C4-2B (cell line): ENCODE measurements at regions not wholly inside any gene's neighbourhood (a gene's known extent, or its start where the extent isn't known, plus 50 kb on each side); places are given as distances from the start of the nearest gene placed in this dataset.

ENCODE experiments used
- H3K27ac ChIP-seq: fragments of 450-650 bp; 2 replicates; pipeline ENCODE4 v1.5.1; 2017
- CTCF ChIP-seq: fragments of 450-650 bp; conservative IDR thresholded peaks from 2 replicates; pipeline ENCODE4 v1.5.1; 2017; ENCODE audit warnings: mild to moderate bottlenecking
- ZFX ChIP-seq: fragments of 450-650 bp; IDR thresholded peaks from 2 replicates; pipeline ENCODE4 v1.6.1; 2017

GRCh38 chr12:107845980-107846659 is 71.6 kb downstream of the ASCL4 start:
- no peak overlapping the region for H3K27ac ChIP-seq
- TF ChIP-seq CTCF (no peak), ZFX (no peak)

GRCh38 chr12:107847430-107847829 is 72.9 kb downstream of the ASCL4 start:
- TF ChIP-seq CTCF, result no peak
- TF ChIP-seq ZFX, result no peak
- no peak overlapping the region for H3K27ac ChIP-seq

GRCh38 chr12:107847830-107848229 is 73.3 kb downstream of the ASCL4 start:
- H3K27ac ChIP-seq, result no peak overlapping the region
- TF ChIP-seq CTCF, result no peak
- TF ChIP-seq ZFX, result no peak

- H3K27ac ChIP-seq, result no peak overlapping the region
- TF ChIP-seq CTCF (no peak), ZFX (no peak)
Measured at GRCh38 chr12:107853479-107853878, 79.0 kb downstream of the ASCL4 start.

- TF ChIP-seq CTCF, result no peak
Measured at GRCh38 chr12:107855471-107855870, 81.0 kb downstream of the ASCL4 start.

GRCh38 chr12:107856096-107856495 is 81.6 kb downstream of the ASCL4 start:
- no peak for TF ChIP-seq CTCF
- no peak for TF ChIP-seq ZFX
- no peak overlapping the region for H3K27ac ChIP-seq

More at GRCh38 chr12:107855471-107855870, 81.0 kb downstream of the ASCL4 start:
- no peak overlapping the region for H3K27ac ChIP-seq

GRCh38 chr12:107857191-107857590 is 82.7 kb downstream of the ASCL4 start:
- TF ChIP-seq CTCF, result no peak
- no peak for TF ChIP-seq ZFX
- H3K27ac ChIP-seq, result no peak overlapping the region
